SK-N-SH (cell line): ENCODE measurements at regions not wholly inside any gene's neighbourhood (a gene's known extent, or its start where the extent isn't known, plus 50 kb on each side); places are given as distances from the start of the nearest gene placed in this dataset.

Experiments
- CTCF ChIA-PET: fragments of 300-600, 350-600 bp; formaldehyde crosslinking; extraction: SDS; loops from one replicate; lab custom pipeline; 2021; lab: Yijun Ruan, JAX
- POLR2A ChIA-PET: fragments of 350-600 bp; sonication (Branson Sonifier 250); formaldehyde crosslinking; extraction: SDS; loops from one replicate; lab custom pipeline; 2020; ENCODE audit warnings: antibody characterized with exemption, inconsistent platforms; lab: Yijun Ruan, JAX
- DNase-seq: peaks from one replicate; pipeline ENCODE4 v3.0.0; 2012
- H2AFZ ChIP-seq: fragments of 200-600 bp; sonication (generic); 2 replicates; pipeline ENCODE4 v1.8.1; 2016; ENCODE audit warnings: antibody characterized with exemption, mild to moderate bottlenecking, low read depth
- H3F3A ChIP-seq: fragments of 200-600 bp; sonication (generic); replicated peaks from 2 replicates; pipeline ENCODE3; 2016; ENCODE audit warnings: antibody characterized with exemption, mild to moderate bottlenecking; ENCODE audit not compliant: insufficient read depth
- H3K27ac ChIP-seq, 2 experiments: fragments of 200-500 bp in 1 of 2; fragments of 200-600 bp in 1 of 2; sonication (Bioruptor generic) in 1 of 2; sonication (generic), shearing (Covaris generic) in 1 of 2; 2 replicates each; pipeline versions ENCODE4 v1.5.1 to v1.6.1; 2014 to 2016; ENCODE audit warnings: low read depth in 2 of 2, inconsistent platforms in 1 of 2, low read length in 1 of 2, mild to moderate bottlenecking in 1 of 2, mixed read lengths in 1 of 2
- H3K27me3 ChIP-seq: fragments of 200-600 bp; sonication (generic), shearing (Covaris generic); 2 replicates; pipeline ENCODE4 v1.6.1; 2016; ENCODE audit warnings: mixed run types; ENCODE audit not compliant: insufficient read depth
- H3K36me3 ChIP-seq, 2 experiments: fragments of 200-500 bp in 1 of 2; fragments of 200-600 bp in 1 of 2; sonication (Bioruptor generic) in 1 of 2; sonication (generic) in 1 of 2; replicated peaks in 1 of 2; 2 replicates each; pipeline versions ENCODE3 to v1.5.1; 2014 to 2016; ENCODE audit warnings: low read length in 1 of 2, mild to moderate bottlenecking in 1 of 2; ENCODE audit not compliant: insufficient read depth in 2 of 2, control insufficient read depth in 1 of 2
- H3K4me1 ChIP-seq, 2 experiments: fragments of 200-500 bp in 1 of 2; fragments of 200-600 bp in 1 of 2; sonication (Bioruptor generic) in 1 of 2; sonication (generic), shearing (Covaris generic) in 1 of 2; 2 replicates each; pipeline versions ENCODE4 v1.5.1 to v1.6.1; 2014 to 2016; ENCODE audit warnings: low read depth in 1 of 2, low read length in 1 of 2, mixed run types in 1 of 2; ENCODE audit not compliant: insufficient read depth in 2 of 2, control insufficient read depth in 1 of 2
- H3K4me2 ChIP-seq: fragments of 200-600 bp; sonication (generic), shearing (Covaris generic); 2 replicates; pipeline ENCODE4 v1.6.1; 2017; ENCODE audit warnings: mixed run types
- H3K4me3 ChIP-seq, 2 experiments: fragments of 200-500 bp in 1 of 2; fragments of 200-600 bp in 1 of 2; sonication (Bioruptor generic) in 1 of 2; sonication (generic), shearing (Covaris generic) in 1 of 2; 2 replicates each; pipeline versions ENCODE4 v1.5.1 to v1.8.1; 2014 to 2016; ENCODE audit warnings: low read depth in 2 of 2, inconsistent platforms in 1 of 2, low read length in 1 of 2, mild to moderate bottlenecking in 1 of 2, mixed read lengths in 1 of 2, moderate library complexity in 1 of 2
- H3K79me2 ChIP-seq: fragments of 200-600 bp; sonication (generic); 2 replicates; pipeline ENCODE4 v1.8.1; 2017; ENCODE audit warnings: mild to moderate bottlenecking; ENCODE audit not compliant: insufficient read depth
- H3K9ac ChIP-seq: fragments of 200-600 bp; sonication (generic); 2 replicates; pipeline ENCODE4 v1.6.1; 2017; ENCODE audit warnings: mixed run types
- H3K9me2 ChIP-seq: fragments of 200-600 bp; sonication (generic); 2 replicates; pipeline ENCODE4 v1.6.1; 2017; ENCODE audit warnings: mixed run types
- H3K9me3 ChIP-seq: fragments of 200-600 bp; sonication (generic); 2 replicates; pipeline ENCODE4 v1.6.1; 2017; ENCODE audit warnings: mixed run types, mild to moderate bottlenecking, moderate library complexity
- H4K20me1 ChIP-seq: fragments of 200-600 bp; sonication (generic); 2 replicates; pipeline ENCODE4 v1.6.1; 2017; ENCODE audit warnings: mild to moderate bottlenecking, mixed run types; ENCODE audit not compliant: insufficient read depth
- CTCF ChIP-seq: fragments of 200-600 bp; sonication (generic); IDR thresholded peaks from 2 replicates; pipeline ENCODE4 v1.6.1; 2017; ENCODE audit warnings: antibody characterized with exemption, mild to moderate bottlenecking, moderate library complexity
- FOSL2 ChIP-seq: IDR thresholded peaks from 2 replicates; pipeline ENCODE4 v1.4.0; 2012; ENCODE audit warnings: low read depth, mild to moderate bottlenecking, moderate library complexity, borderline replicate concordance
- GABPA ChIP-seq: IDR thresholded peaks from 2 replicates; pipeline ENCODE4 v1.4.0; 2012; ENCODE audit warnings: low read depth, mild to moderate bottlenecking
- JUND ChIP-seq: IDR thresholded peaks from 2 replicates; pipeline ENCODE4 v1.4.0; 2012
- NFIC ChIP-seq: IDR thresholded peaks from 2 replicates; pipeline ENCODE4 v1.4.0; 2012; ENCODE audit warnings: borderline replicate concordance
- NRF1 ChIP-seq: IDR thresholded peaks from 2 replicates; pipeline ENCODE4 v1.6.1; 2012; ENCODE audit warnings: low read depth, mild to moderate bottlenecking, low read length
- POLR2AphosphoS5 ChIP-seq: IDR thresholded peaks from 2 replicates; pipeline ENCODE4 v1.6.1; 2012; ENCODE audit warnings: low read depth, low read length
- RAD21 ChIP-seq: IDR thresholded peaks from 2 replicates; pipeline ENCODE4 v1.6.1; 2012; ENCODE audit warnings: mild to moderate bottlenecking, low read length
- REST ChIP-seq: IDR thresholded peaks from 2 replicates; pipeline ENCODE4 v1.6.1; 2012; ENCODE audit warnings: mild to moderate bottlenecking, low read depth, low read length, moderate library complexity
- RXRA ChIP-seq: IDR thresholded peaks from 2 replicates; pipeline ENCODE4 v1.4.0; 2012; ENCODE audit warnings: low read depth, mild to moderate bottlenecking, borderline replicate concordance
- SMC3 ChIP-seq: IDR thresholded peaks from 2 replicates; pipeline ENCODE4 v1.6.1; 2012; ENCODE audit warnings: low read depth, low read length, improper control_type of control experiment
- YY1 ChIP-seq: IDR thresholded peaks from 2 replicates; pipeline ENCODE4 v1.4.0; 2012; ENCODE audit warnings: low read depth, mild to moderate bottlenecking
- WGBS: methylation state at CpG from one replicate; pipeline ENCODE4 v1.1.6; 2017; ENCODE audit warnings: low lambda C conversion rate; 5-methylcytosine and 5-hydroxymethylcytosine counted together
- TF ChIP-seq, protein P1 (sequence below): fragments of 150-350 bp; IDR thresholded peaks from 2 replicates; pipeline ENCODE4 v1.6.1; 2017; ENCODE audit warnings: antibody characterized with exemption, low read length, low read depth, borderline replicate concordance

DNA sequence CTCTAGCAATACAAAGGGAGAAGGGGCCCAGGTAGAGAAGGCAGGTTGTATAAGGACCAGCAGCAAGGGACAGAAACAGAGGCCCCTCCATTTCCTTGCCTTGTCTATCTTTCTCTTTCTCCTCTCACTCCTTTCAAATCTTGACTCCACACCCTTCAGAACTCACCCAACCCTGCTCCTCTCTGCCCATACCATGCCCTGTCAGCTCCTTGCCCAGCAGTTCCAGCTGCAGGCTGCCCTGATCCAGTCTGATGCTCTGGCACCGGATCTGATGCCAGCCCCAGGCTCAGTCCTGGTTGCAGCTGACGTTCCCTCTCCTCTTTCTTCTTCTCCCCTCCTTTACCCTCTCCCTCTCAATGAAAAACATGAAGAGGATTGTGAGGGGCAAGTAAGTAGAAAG is 291.2 kb downstream of the FBXW7 start (continued):
- TF ChIP-seq, protein P1, sequence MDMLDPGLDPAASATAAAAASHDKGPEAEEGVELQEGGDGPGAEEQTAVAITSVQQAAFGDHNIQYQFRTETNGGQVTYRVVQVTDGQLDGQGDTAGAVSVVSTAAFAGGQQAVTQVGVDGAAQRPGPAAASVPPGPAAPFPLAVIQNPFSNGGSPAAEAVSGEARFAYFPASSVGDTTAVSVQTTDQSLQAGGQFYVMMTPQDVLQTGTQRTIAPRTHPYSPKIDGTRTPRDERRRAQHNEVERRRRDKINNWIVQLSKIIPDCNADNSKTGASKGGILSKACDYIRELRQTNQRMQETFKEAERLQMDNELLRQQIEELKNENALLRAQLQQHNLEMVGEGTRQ: no peak
- TF ChIP-seq SMC3 (no peak), RAD21 (no peak), JUND (no peak), NFIC (no peak)
- TF ChIP-seq, all 33 proteins: peak for 0

GRCh38 chr4:152243896-152244595 is 291.8 kb downstream of the FBXW7 start:
- no peak for TF ChIP-seq REST
- TF ChIP-seq RXRA: no peak
- no peak for TF ChIP-seq JUND
- no peaks in the 10 kb centered on the region for H3K9me2 ChIP-seq
- no peak overlapping the region for H3K4me3 ChIP-seq
- no peak overlapping the region for H3K27ac ChIP-seq
- no peaks in the 10 kb centered on the region for H3F3A ChIP-seq
- no peaks in the 10 kb centered on the region for H4K20me1 ChIP-seq
- H2AFZ ChIP-seq: no peak overlapping the region
- H3K9me3 ChIP-seq: no peaks in the 10 kb centered on the region
- no peaks in the 10 kb centered on the region for H3K79me2 ChIP-seq
- 58% methylated on average over 11 of the region's 11 CpGs for WGBS
- no peaks in the 10 kb centered on the region for H3K36me3 ChIP-seq
- POLR2A ChIA-PET: no interaction called here
- CTCF ChIA-PET: no interaction called here
- H3K9ac ChIP-seq: no peak overlapping the region
- H3K4me2 ChIP-seq: no peak overlapping the region
- H3K4me1 ChIP-seq: peaks cover 0 to 10% of the 10 kb centered on the region in 2 experiments; a peak in 1 of 4 replicates
- DNase-seq: no peak
- H3K27me3 ChIP-seq: no peaks in the 10 kb centered on the region

- DNase-seq: no peak
- ChIA-PET POLR2A (no interaction called here), CTCF (no interaction called here)
- Histone ChIP-seq H3K79me2 (no peaks in the 10 kb centered on the region), H3K9me2 (no peaks in the 10 kb centered on the region), H3K4me1 (peaks cover 0 to 10% of the 10 kb centered on the region in 2 experiments; a peak in 1 of 4 replicates), H3K9me3 (no peaks in the 10 kb centered on the region), H3K4me3 (no peak overlapping the region), H3K27me3 (no peaks in the 10 kb centered on the region), H3K9ac (no peak overlapping the region), H3F3A (no peaks in the 10 kb centered on the region), H3K4me2 (no peak overlapping the region), H3K27ac (no peak overlapping the region), H4K20me1 (no peaks in the 10 kb centered on the region), H3K36me3 (no peaks in the 10 kb centered on the region), H2AFZ (no peak overlapping the region)
- whole genome bisulfite sequencing: 52% methylated on average over 2 of the region's 2 CpGs
- TF ChIP-seq CTCF (no peak), FOSL2 (no peak), GABPA (no peak), POLR2AphosphoS5 (no peak), NRF1 (no peak), REST (no peak), YY1 (no peak), RAD21 (no peak)
- TF ChIP-seq, protein P1: no peak
These were observed 292.7 kb downstream of the FBXW7 start for GRCh38 chr4:152243206-152243605.
